GM23338 (cell line): ENCODE measurements at regions not wholly inside any gene's neighbourhood (a gene's known extent, or its start where the extent isn't known, plus 50 kb on each side); places are given as distances from the start of the nearest gene placed in this dataset.

ENCODE experiments used
- ATAC-seq: fragments of 200-7000 bp; cut with Tn5 transposase; 3 replicates; pipeline ENCODE4 v1.9.1; 2020
- DNase-seq: peaks from one replicate; pipeline ENCODE4 v3.0.0-alpha.2; 2015; ENCODE audit warnings: low spot score
- H2AFZ ChIP-seq: fragments of 200-600 bp; sonication (generic); 2 replicates; pipeline ENCODE4 v1.8.0; 2016; ENCODE audit warnings: antibody characterized with exemption, mild to moderate bottlenecking, moderate library complexity
- H3F3A ChIP-seq: fragments of 200-600 bp; sonication (generic); replicated peaks from 2 replicates; pipeline ENCODE4 v1.8.0; 2017; ENCODE audit warnings: antibody characterized with exemption, mixed run types, low read depth
- H3K27ac ChIP-seq: fragments of 200-600 bp; sonication (generic); 2 replicates; pipeline ENCODE4 v1.6.1; 2016; ENCODE audit warnings: low read depth
- H3K27me3 ChIP-seq: fragments of 200-600 bp; sonication (generic); 2 replicates; pipeline ENCODE4 v1.8.0; 2016; ENCODE audit warnings: mild to moderate bottlenecking, mixed run types, moderate library complexity; ENCODE audit not compliant: insufficient read depth
- H3K36me3 ChIP-seq: fragments of 200-600 bp; sonication (generic); 2 replicates; pipeline ENCODE4 v1.8.0; 2016; ENCODE audit warnings: mild to moderate bottlenecking; ENCODE audit not compliant: insufficient read depth
- H3K4me1 ChIP-seq: fragments of 200-600 bp; sonication (generic); 2 replicates; pipeline ENCODE4 v1.8.0; 2016; ENCODE audit warnings: mild to moderate bottlenecking, moderate library complexity; ENCODE audit not compliant: insufficient read depth
- H3K4me2 ChIP-seq: fragments of 200-600 bp; sonication (generic); 2 replicates; pipeline ENCODE4 v1.7.1; 2017; ENCODE audit warnings: mixed run types
- H3K4me3 ChIP-seq: fragments of 200-600 bp; sonication (generic); 2 replicates; pipeline ENCODE4 v1.6.1; 2016; ENCODE audit warnings: mixed run types
- H3K79me2 ChIP-seq: fragments of 200-600 bp; sonication (generic); replicated peaks from 2 replicates; pipeline ENCODE4 v1.8.0; 2017; ENCODE audit warnings: mild to moderate bottlenecking; ENCODE audit not compliant: insufficient read depth
- H3K9me2 ChIP-seq: fragments of 200-600 bp; sonication (generic); 2 replicates; pipeline ENCODE4 v1.8.0; 2017; ENCODE audit not compliant: insufficient read depth
- H4K20me1 ChIP-seq: fragments of 200-600 bp; sonication (generic); replicated peaks from 2 replicates; pipeline ENCODE4 v1.8.0; 2017; ENCODE audit warnings: mild to moderate bottlenecking; ENCODE audit not compliant: insufficient read depth
- H3K27ac Mint-ChIP-seq: 2 replicates; pipeline ENCODE4 v1.8.0; 2020; ENCODE audit warnings: inconsistent platforms, mild to moderate bottlenecking, moderate library complexity, mixed read lengths
- H3K27me3 Mint-ChIP-seq: 3 replicates; pipeline ENCODE4 v1.8.0; 2022; ENCODE audit warnings: low read depth, mild to moderate bottlenecking, moderate library complexity, mixed read lengths, inconsistent platforms; ENCODE audit not compliant: insufficient read depth, poor library complexity
- H3K36me3 Mint-ChIP-seq: 3 replicates; pipeline ENCODE4 v1.8.0; 2021; ENCODE audit warnings: low read depth, mild to moderate bottlenecking, inconsistent platforms, moderate library complexity, mixed read lengths
- H3K4me1 Mint-ChIP-seq: 3 replicates; pipeline ENCODE4 v1.8.0; 2020; ENCODE audit warnings: mild to moderate bottlenecking, inconsistent platforms, mixed read lengths
- H3K4me3 Mint-ChIP-seq: 3 replicates; pipeline ENCODE4 v1.8.0; 2021; ENCODE audit warnings: moderate library complexity, mild to moderate bottlenecking, inconsistent platforms, mixed read lengths
- H3K9me3 Mint-ChIP-seq: 3 replicates; pipeline ENCODE4 v1.8.0; 2020; ENCODE audit warnings: moderate library complexity, mild to moderate bottlenecking, inconsistent platforms, mixed read lengths
- CREB1 ChIP-seq: fragments of 250-450 bp; sonication (Bioruptor Pico); IDR thresholded peaks from 2 replicates; pipeline ENCODE4 v1.5.0; 2020; ENCODE audit warnings: low read depth, mild to moderate bottlenecking, moderate library complexity
- CTCF ChIP-seq, 2 experiments: fragments of 200-600 bp in 1 of 2; sonication (generic) in 1 of 2; conservative IDR thresholded peaks; 2 replicates each; pipeline versions ENCODE4 v1.5.1 to v1.6.1; 2016 to 2017; ENCODE audit warnings: antibody characterized with exemption in 2 of 2, low read depth in 2 of 2, mild to moderate bottlenecking in 2 of 2, moderate library complexity in 1 of 2
- ETS1 ChIP-seq: IDR thresholded peaks from 2 replicates; pipeline ENCODE4 v1.6.1; 2016; ENCODE audit warnings: antibody characterized with exemption
- EZH2 ChIP-seq: fragments of 200-600 bp; sonication (generic); IDR thresholded peaks from one replicate; pipeline ENCODE4 v1.8.0; 2017; ENCODE audit warnings: antibody characterized with exemption, mild to moderate bottlenecking, low read depth; ENCODE audit not compliant: unreplicated experiment
- EZH2phosphoT487 ChIP-seq: fragments of 200-600 bp; sonication (generic); IDR thresholded peaks from one replicate; pipeline ENCODE4 v1.8.1; 2018; ENCODE audit warnings: antibody characterized with exemption; ENCODE audit not compliant: unreplicated experiment
- JUNB ChIP-seq: IDR thresholded peaks from one replicate; pipeline ENCODE4 v1.6.1; 2016; ENCODE audit warnings: antibody characterized with exemption; ENCODE audit not compliant: unreplicated experiment
- NANOG ChIP-seq: IDR thresholded peaks from 2 replicates; pipeline ENCODE4 v1.6.1; 2016; ENCODE audit warnings: antibody characterized with exemption, borderline replicate concordance
- POLR2AphosphoS5 ChIP-seq: IDR thresholded peaks from 2 replicates; pipeline ENCODE4 v1.6.1; 2016; ENCODE audit warnings: antibody characterized with exemption, low read depth
- REST ChIP-seq: IDR thresholded peaks from one replicate; pipeline ENCODE4 v1.6.1; 2018; ENCODE audit warnings: antibody characterized with exemption; ENCODE audit not compliant: unreplicated experiment
- STAT1 ChIP-seq: IDR thresholded peaks from one replicate; pipeline ENCODE4 v1.6.1; 2016; ENCODE audit warnings: antibody characterized with exemption; ENCODE audit not compliant: unreplicated experiment
- ZNF114 ChIP-seq: fragments of 250-450 bp; sonication (Bioruptor Pico); IDR thresholded peaks from 2 replicates; pipeline ENCODE4 v1.5.0; 2020; ENCODE audit warnings: mild to moderate bottlenecking, moderate library complexity
- ZNF331 ChIP-seq: fragments of 250-450 bp; sonication (Bioruptor Pico); IDR thresholded peaks from 2 replicates; pipeline ENCODE4 v1.5.0; 2020; ENCODE audit warnings: low read depth, mild to moderate bottlenecking, moderate library complexity

GRCh38 chr11:119539583-119539982 is 116.6 kb upstream of the THY1 start (continued):
- TF ChIP-seq CTCF (conservative IDR thresholded peaks at IDR 0.05; ENCODE audit: low read depth in 2 of 2) (no peak), EZH2 (no peak), ZNF331 (CRISPR knock-in tag) (no peak), EZH2phosphoT487 (no peak)

- peaks cover 9% of the 10 kb centered on the region for H3K27me3 Mint-ChIP-seq
- 0 out of 2 replicates have a peak, but pooled peaks cover 2% of the 10 kb centered on the region for H3K9me2 ChIP-seq
- H3K4me3 Mint-ChIP-seq: no peak overlapping the region
- H3K4me3 ChIP-seq: no peak overlapping the region
- H3K79me2 ChIP-seq: no peaks in the 10 kb centered on the region
- H3K36me3 Mint-ChIP-seq: no peaks in the 10 kb centered on the region
- H3K27ac ChIP-seq: no peak overlapping the region
- DNase-seq (no peak), ATAC-seq (no peak)
- H4K20me1 ChIP-seq: no peaks in the 10 kb centered on the region
- no peak overlapping the region for H3K4me2 ChIP-seq
- no peaks in the 10 kb centered on the region for H3K4me1 ChIP-seq
- H3K4me1 Mint-ChIP-seq: peaks cover 7% of the 10 kb centered on the region; the same call in 2 of the 3 replicates
- H2AFZ ChIP-seq: no peak overlapping the region
- no peaks in the 10 kb centered on the region for H3F3A ChIP-seq
- H3K9me3 Mint-ChIP-seq: no peaks in the 10 kb centered on the region
- no peaks in the 10 kb centered on the region for H3K36me3 ChIP-seq
- no peak overlapping the region for H3K27ac Mint-ChIP-seq
- no peak for TF ChIP-seq JUNB
- no peak for TF ChIP-seq REST
- TF ChIP-seq ZNF331 (CRISPR knock-in tag): no peak
- TF ChIP-seq CTCF (conservative IDR thresholded peaks at IDR 0.05; ENCODE audit: low read depth in 2 of 2): no peak
- TF ChIP-seq ZNF114 (CRISPR knock-in tag): no peak
- TF ChIP-seq POLR2AphosphoS5: no peak
- no peak for TF ChIP-seq EZH2
- no peak for TF ChIP-seq STAT1
- TF ChIP-seq ETS1: no peak
- no peak for TF ChIP-seq NANOG
- no peak for TF ChIP-seq CREB1
- TF ChIP-seq EZH2phosphoT487: no peak
- no peaks in the 10 kb centered on the region for H3K27me3 ChIP-seq
Observed at GRCh38 chr11:119538753-119539152, 115.8 kb upstream of the THY1 start.
